Mammary epithelial cell (primary cell): ENCODE measurements at regions not wholly inside any gene's neighbourhood (a gene's known extent, or its start where the extent isn't known, plus 50 kb on each side); places are given as distances from the start of the nearest gene placed in this dataset.

ENCODE experiments used
- CTCF ChIP-seq, 2 donors: IDR thresholded peaks in 1 of 2; conservative IDR thresholded peaks in 1 of 2; 2 replicates each; pipeline ENCODE4 v1.5.1; 2011 to 2012; ENCODE audit warnings: inconsistent platforms in 2 of 2, low read length in 2 of 2, mild to moderate bottlenecking in 2 of 2, control low read depth in 1 of 2, low read depth in 1 of 2; ENCODE audit not compliant: insufficient read depth in 1 of 2; ENCODE audit errors: extremely low read depth in 1 of 2
- EZH2 ChIP-seq: IDR thresholded peaks from 2 replicates; pipeline ENCODE4 v1.6.1; 2012; ENCODE audit warnings: low read length, inconsistent platforms, borderline replicate concordance

GRCh38 chr4:35052546-35052945 lies 1191.8 kb downstream of the ARAP2 start:
- TF ChIP-seq EZH2 = no peak
- no peak for TF ChIP-seq CTCF (conservative IDR thresholded peaks at IDR 0.05 in 1 of 2, IDR thresholded peaks at IDR 0.05 in 1 of 2; ENCODE audit: extremely low read depth in 1 of 2, insufficient read depth in 1 of 2, low read depth in 1 of 2, low read length in 2 of 2)
